Amniotic stem cell (primary cell): ENCODE measurements at regions not wholly inside any gene's neighbourhood (a gene's known extent, or its start where the extent isn't known, plus 50 kb on each side); places are given as distances from the start of the nearest gene placed in this dataset.

Experiments
- DNase-seq: peaks from one replicate; lab custom pipeline; 2025; lab: John Stamatoyannopoulos, UW

GRCh38 chr5:124064956-124065355 lies 553.0 kb downstream of the CSNK1G3 start:
- DNase-seq, result no peak

- DNase-seq, result no peak
Observed at GRCh38 chr5:124061663-124062062, 549.7 kb downstream of the CSNK1G3 start.

- no peak for DNase-seq
Observed at GRCh38 chr5:124061068-124061430, 549.1 kb downstream of the CSNK1G3 start.

GRCh38 chr5:124060413-124061067 lies 548.6 kb downstream of the CSNK1G3 start:
- DNase-seq, result no peak

- no peak for DNase-seq
Observed at GRCh38 chr5:124060011-124060410, 548.0 kb downstream of the CSNK1G3 start.

GRCh38 chr5:124059200-124059599 lies 547.2 kb downstream of the CSNK1G3 start:
- no peak for DNase-seq

- no peak for DNase-seq
Observed at GRCh38 chr5:124057724-124058231, 545.8 kb downstream of the CSNK1G3 start.

GRCh38 chr5:124056991-124057723 lies 545.2 kb downstream of the CSNK1G3 start:
- DNase-seq, result no peak

- DNase-seq, result no peak
Observed at GRCh38 chr5:124056326-124056990, 544.5 kb downstream of the CSNK1G3 start.

GRCh38 chr5:124055751-124056150 lies 543.8 kb downstream of the CSNK1G3 start:
- DNase-seq, result no peak

- DNase-seq, result no peak
Observed at GRCh38 chr5:124054564-124054963, 542.6 kb downstream of the CSNK1G3 start.

GRCh38 chr5:124053340-124053739 lies 541.4 kb downstream of the CSNK1G3 start:
- DNase-seq, result no peak

GRCh38 chr5:124052201-124052600 lies 540.2 kb downstream of the CSNK1G3 start:
- DNase-seq, result no peak

- no peak for DNase-seq
Observed at GRCh38 chr5:124050120-124050770, 538.3 kb downstream of the CSNK1G3 start.

- DNase-seq, result no peak
Observed at GRCh38 chr5:124045412-124045811, 533.4 kb downstream of the CSNK1G3 start.

- no peak for DNase-seq
Observed at GRCh38 chr5:124044613-124045012, 532.6 kb downstream of the CSNK1G3 start.

GRCh38 chr5:124043456-124043855 lies 531.5 kb downstream of the CSNK1G3 start:
- no peak for DNase-seq

GRCh38 chr5:124040799-124041198 lies 528.8 kb downstream of the CSNK1G3 start:
- DNase-seq, result no peak

GRCh38 chr5:124039410-124039809 lies 527.4 kb downstream of the CSNK1G3 start:
- DNase-seq, result no peak

GRCh38 chr5:124036786-124037185 lies 524.8 kb downstream of the CSNK1G3 start:
- DNase-seq, result no peak

GRCh38 chr5:124034963-124035362 lies 523.0 kb downstream of the CSNK1G3 start:
- DNase-seq, result no peak

- no peak for DNase-seq
Observed at GRCh38 chr5:124034083-124034700, 522.2 kb downstream of the CSNK1G3 start.
